Activated T-helper 17 cell treated with anti-CD3 and anti-CD28 coated beads, Interleukin-2, amount 50 U/mL, for 72 hours (primary cell): ENCODE measurements at regions not wholly inside any gene's neighbourhood (a gene's known extent, or its start where the extent isn't known, plus 50 kb on each side); places are given as distances from the start of the nearest gene placed in this dataset.
"Not testable (repeated sequence)": the region's sequence is repeated elsewhere in the genome, so short reads cannot be mapped to it uniquely, and the experiment has no call there.

Experiments
- ATAC-seq: fragments of 150-1000 bp; cut with Tn5 transposase; replicated peaks from 2 replicates; pipeline ENCODE4 v1.10.0; 2021; ENCODE audit warnings: mild to moderate bottlenecking, moderate library complexity
- H3K27ac Mint-ChIP-seq: one replicate; pipeline ENCODE4 v1.8.0; 2022; ENCODE audit warnings: mixed read lengths
- H3K27me3 Mint-ChIP-seq: one replicate; pipeline ENCODE4 v1.8.0; 2022; ENCODE audit warnings: mixed read lengths
- H3K36me3 Mint-ChIP-seq: one replicate; pipeline ENCODE4 v1.8.0; 2022; ENCODE audit warnings: low read depth, mild to moderate bottlenecking, mixed read lengths
- H3K4me1 Mint-ChIP-seq: one replicate; pipeline ENCODE4 v1.8.0; 2022; ENCODE audit warnings: mixed read lengths
- H3K4me3 Mint-ChIP-seq: one replicate; pipeline ENCODE4 v1.8.0; 2022; ENCODE audit warnings: mild to moderate bottlenecking, mixed read lengths
- H3K9me3 Mint-ChIP-seq: one replicate; pipeline ENCODE4 v1.8.0; 2022; ENCODE audit warnings: mixed read lengths

- Mint-ChIP-seq H3K27me3 (peaks cover 38% of the 10 kb centered on the region), H3K4me1 (no peaks in the 10 kb centered on the region), H3K27ac (no peak overlapping the region), H3K9me3 (peaks cover 1% of the 10 kb centered on the region), H3K36me3 (no peaks in the 10 kb centered on the region), H3K4me3 (no peak overlapping the region)
- ATAC-seq = no peak
Observed at GRCh38 chr12:3381059-3382047, 109.7 kb upstream of the PRMT8 start.

- no peak for ATAC-seq
- H3K4me1 Mint-ChIP-seq = no peaks in the 10 kb centered on the region
Observed at GRCh38 chr12:3389986-3390385, 101.0 kb upstream of the PRMT8 start.

GRCh38 chr12:3397596-3397995 is 93.4 kb upstream of the PRMT8 start:
- not testable (repeated sequence) for H3K36me3 Mint-ChIP-seq, H3K27ac Mint-ChIP-seq, ATAC-seq, H3K4me1 Mint-ChIP-seq, H3K4me3 Mint-ChIP-seq, H3K9me3 Mint-ChIP-seq
- peaks cover 22% of the 10 kb centered on the region for H3K27me3 Mint-ChIP-seq

More at GRCh38 chr12:3389986-3390385, 101.0 kb upstream of the PRMT8 start:
- H3K27ac Mint-ChIP-seq = no peak overlapping the region
- H3K4me3 Mint-ChIP-seq = no peak overlapping the region
- peaks cover 36% of the 10 kb centered on the region for H3K27me3 Mint-ChIP-seq
- no peaks in the 10 kb centered on the region for H3K36me3 Mint-ChIP-seq
- peaks cover 3% of the 10 kb centered on the region for H3K9me3 Mint-ChIP-seq

GRCh38 chr12:3398196-3398789 is 92.7 kb upstream of the PRMT8 start:
- ATAC-seq = peak; percentile 35
- H3K9me3 Mint-ChIP-seq = no peaks in the 10 kb centered on the region
- H3K4me1 Mint-ChIP-seq = no peaks in the 10 kb centered on the region

DNA sequence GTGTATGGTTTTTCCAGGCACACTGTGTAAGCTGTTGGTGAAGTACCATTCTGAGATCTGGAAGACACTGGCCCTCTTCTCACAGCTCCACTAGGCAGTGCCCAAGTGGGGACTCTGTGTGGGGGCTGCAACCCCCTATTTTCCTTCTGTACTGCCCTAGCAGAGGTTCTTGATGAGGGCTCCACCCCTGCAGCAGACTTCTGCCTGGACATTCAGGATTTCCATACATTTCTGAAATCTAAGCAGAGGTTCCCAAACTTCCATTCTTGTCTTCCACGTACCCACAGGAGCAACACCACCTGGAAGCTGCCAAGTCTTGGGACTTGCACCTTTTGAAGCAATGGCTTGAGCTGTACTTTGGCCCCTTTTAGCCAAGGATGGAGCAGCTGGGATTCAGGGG is 85.2 kb upstream of the PRMT8 start:
- no peaks in the 10 kb centered on the region for H3K36me3 Mint-ChIP-seq
- H3K27ac Mint-ChIP-seq = no peak overlapping the region
- peaks cover 4% of the 10 kb centered on the region for H3K27me3 Mint-ChIP-seq
- H3K4me3 Mint-ChIP-seq = no peak overlapping the region
- no peaks in the 10 kb centered on the region for H3K4me1 Mint-ChIP-seq
- peaks cover 30% of the 10 kb centered on the region for H3K9me3 Mint-ChIP-seq
- no peak for ATAC-seq

More at GRCh38 chr12:3398196-3398789, 92.7 kb upstream of the PRMT8 start:
- Mint-ChIP-seq H3K27ac (no peak overlapping the region), H3K4me3 (no peak overlapping the region), H3K27me3 (peaks cover 26% of the 10 kb centered on the region), H3K36me3 (no peaks in the 10 kb centered on the region)

DNA sequence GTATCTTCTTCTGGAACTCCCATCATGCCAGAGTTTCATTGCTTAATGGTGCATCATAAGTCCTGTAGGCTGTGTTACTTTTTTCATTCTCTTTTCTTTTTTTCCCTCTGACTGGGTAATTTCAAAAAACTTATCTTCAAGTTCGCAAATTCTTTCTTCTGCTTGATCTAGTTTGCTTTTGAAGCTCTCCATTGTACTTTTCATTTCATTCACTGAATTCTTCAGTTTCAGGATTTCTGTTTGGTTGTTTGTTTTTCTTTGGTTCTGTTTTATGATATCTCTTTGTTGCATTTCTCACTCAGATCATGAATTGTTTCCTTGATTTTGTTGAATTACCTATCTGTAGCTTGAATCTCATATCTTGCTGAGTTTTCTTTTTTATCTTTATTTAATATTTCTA is 83.3 kb upstream of the PRMT8 start:
- Mint-ChIP-seq H3K27me3 (peaks cover 4% of the 10 kb centered on the region), H3K27ac (no peak overlapping the region), H3K4me1 (no peaks in the 10 kb centered on the region), H3K9me3 (peaks cover 30% of the 10 kb centered on the region), H3K4me3 (no peak overlapping the region), H3K36me3 (no peaks in the 10 kb centered on the region)
- no peak for ATAC-seq

DNA sequence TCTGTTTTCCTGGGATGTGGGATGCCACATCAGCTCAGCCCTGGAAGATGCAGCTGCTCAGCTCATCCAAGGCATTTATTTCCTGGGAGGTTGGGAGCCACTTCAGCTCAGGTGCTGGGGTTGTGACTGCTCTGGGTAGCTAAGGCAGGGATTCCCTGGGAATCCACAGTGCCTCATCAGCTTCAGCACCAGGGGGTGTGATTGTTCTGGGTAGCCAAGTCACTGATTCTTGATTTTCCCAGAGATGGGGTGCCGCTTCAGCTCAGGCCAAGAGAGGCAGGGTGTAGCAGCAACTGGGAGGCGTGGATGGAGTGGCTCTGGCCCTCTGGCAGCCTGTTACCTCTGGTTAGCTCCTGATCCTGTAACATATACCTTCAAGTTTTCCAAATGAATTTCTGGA is 81.3 kb upstream of the PRMT8 start:
- peaks cover 27% of the 10 kb centered on the region for H3K9me3 Mint-ChIP-seq
- no peaks in the 10 kb centered on the region for H3K36me3 Mint-ChIP-seq
- no peak for ATAC-seq
- no peak overlapping the region for H3K27ac Mint-ChIP-seq
- H3K4me3 Mint-ChIP-seq = no peak overlapping the region
- no peaks in the 10 kb centered on the region for H3K4me1 Mint-ChIP-seq
- peaks cover 11% of the 10 kb centered on the region for H3K27me3 Mint-ChIP-seq

DNA sequence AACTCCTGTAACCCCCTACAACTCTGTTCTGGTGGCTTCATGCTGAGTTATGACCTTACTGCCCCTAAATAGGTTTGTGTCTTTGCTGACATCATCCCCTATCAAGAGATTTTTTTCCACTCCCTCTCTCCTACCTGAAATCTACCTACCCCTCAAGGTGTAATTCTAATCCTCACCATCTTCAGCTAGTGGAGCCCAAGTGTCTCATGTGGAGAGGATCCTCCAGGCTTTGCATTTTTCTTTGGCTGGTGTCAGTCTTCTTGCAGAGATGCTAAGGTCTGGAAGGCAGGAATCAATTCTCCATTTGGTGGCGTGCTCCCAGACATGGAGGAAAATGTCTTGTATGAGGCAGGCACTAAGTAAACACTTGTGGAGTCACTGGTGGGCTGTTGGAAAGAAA is 74.8 kb upstream of the PRMT8 start:
- no peak for ATAC-seq
- peaks cover 42% of the 10 kb centered on the region for H3K27me3 Mint-ChIP-seq
- no peak overlapping the region for H3K27ac Mint-ChIP-seq
- no peaks in the 10 kb centered on the region for H3K4me1 Mint-ChIP-seq
- no peaks in the 10 kb centered on the region for H3K9me3 Mint-ChIP-seq
- H3K4me3 Mint-ChIP-seq = no peak overlapping the region
- no peaks in the 10 kb centered on the region for H3K36me3 Mint-ChIP-seq

DNA sequence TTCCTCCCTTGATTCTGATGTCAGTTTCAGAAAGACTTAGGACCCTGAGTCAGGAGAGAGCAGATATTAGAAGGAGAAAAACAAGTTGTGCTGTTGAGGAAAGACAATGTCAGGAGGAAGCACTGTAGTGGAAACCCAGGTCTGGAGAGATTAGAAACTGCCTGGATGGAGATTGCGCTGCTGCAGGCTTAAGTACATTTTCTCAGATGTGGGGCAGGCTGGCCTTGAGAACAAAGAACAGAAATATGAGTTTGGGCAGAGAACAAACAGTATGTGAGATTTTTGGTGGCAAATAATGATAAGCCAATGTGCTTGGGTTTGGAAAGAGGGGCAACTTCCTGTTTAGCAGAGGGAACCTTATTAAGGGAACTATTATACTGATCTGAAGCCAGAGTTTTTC is 74.3 kb upstream of the PRMT8 start:
- H3K9me3 Mint-ChIP-seq = no peaks in the 10 kb centered on the region
- H3K4me3 Mint-ChIP-seq = no peak overlapping the region
- H3K4me1 Mint-ChIP-seq = no peaks in the 10 kb centered on the region
- no peak overlapping the region for H3K27ac Mint-ChIP-seq
- ATAC-seq = no peak
- no peaks in the 10 kb centered on the region for H3K36me3 Mint-ChIP-seq
- H3K27me3 Mint-ChIP-seq = peaks cover 42% of the 10 kb centered on the region

DNA sequence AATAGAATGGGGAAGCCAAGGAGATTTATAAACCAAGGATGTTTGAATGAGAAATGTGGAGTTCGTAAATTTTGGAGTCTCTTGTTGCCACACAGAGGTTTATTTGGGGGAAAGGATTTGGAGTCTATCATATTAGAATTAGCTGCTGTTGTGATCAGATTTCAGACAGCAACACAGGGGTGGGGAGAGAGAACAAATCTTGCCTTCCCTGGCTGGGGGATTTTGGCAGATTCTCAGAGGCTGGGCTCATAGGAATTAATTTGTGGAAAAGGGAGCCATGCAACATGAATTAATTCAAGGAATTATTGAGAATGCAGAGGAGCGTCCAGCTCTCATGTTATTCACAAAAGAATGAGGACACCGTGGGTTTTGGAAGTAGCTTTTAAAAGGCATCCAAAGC is 73.9 kb upstream of the PRMT8 start:
- Mint-ChIP-seq H3K27ac (no peak overlapping the region), H3K9me3 (no peaks in the 10 kb centered on the region), H3K36me3 (no peaks in the 10 kb centered on the region), H3K27me3 (peaks cover 42% of the 10 kb centered on the region), H3K4me3 (no peak overlapping the region), H3K4me1 (no peaks in the 10 kb centered on the region)
- ATAC-seq = no peak

DNA sequence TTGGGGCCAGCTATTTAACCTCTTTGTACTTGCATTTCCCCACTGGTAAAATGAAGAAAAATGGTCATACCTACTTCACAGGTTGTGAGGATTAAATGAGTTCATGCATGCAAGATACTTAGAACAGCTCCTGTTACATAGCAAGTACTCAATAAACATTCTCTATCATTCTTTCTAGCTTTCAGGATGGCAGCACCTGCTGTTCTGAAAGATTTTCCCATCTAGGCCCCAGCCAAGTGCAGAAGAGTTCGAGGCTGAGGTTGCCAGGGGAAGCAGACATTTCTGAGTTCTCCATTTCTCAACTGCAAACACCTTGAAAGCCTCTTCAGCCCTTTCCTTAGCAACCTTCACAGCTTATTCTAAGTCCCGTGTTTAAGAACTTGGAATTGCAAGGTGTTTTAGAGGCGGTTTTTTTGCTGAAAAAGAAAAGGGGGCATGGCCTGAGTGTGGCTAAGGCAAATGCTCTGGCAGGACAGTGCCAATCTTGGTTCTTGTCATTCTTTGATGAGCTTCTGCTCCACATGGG is 73.0 kb upstream of the PRMT8 start:
- peaks cover 42% of the 10 kb centered on the region for H3K27me3 Mint-ChIP-seq
- no peak overlapping the region for H3K27ac Mint-ChIP-seq
- no peaks in the 10 kb centered on the region for H3K9me3 Mint-ChIP-seq
- ATAC-seq = no peak
- no peaks in the 10 kb centered on the region for H3K36me3 Mint-ChIP-seq
- H3K4me1 Mint-ChIP-seq = no peaks in the 10 kb centered on the region
- no peak overlapping the region for H3K4me3 Mint-ChIP-seq

- H3K36me3 Mint-ChIP-seq = no peaks in the 10 kb centered on the region
- H3K27me3 Mint-ChIP-seq = peaks cover 37% of the 10 kb centered on the region
- no peak overlapping the region for H3K27ac Mint-ChIP-seq
- H3K4me3 Mint-ChIP-seq = no peak overlapping the region
- H3K4me1 Mint-ChIP-seq = no peaks in the 10 kb centered on the region
- no peak for ATAC-seq
- H3K9me3 Mint-ChIP-seq = no peaks in the 10 kb centered on the region
Observed at GRCh38 chr12:3418609-3419390, 72.2 kb upstream of the PRMT8 start.

DNA sequence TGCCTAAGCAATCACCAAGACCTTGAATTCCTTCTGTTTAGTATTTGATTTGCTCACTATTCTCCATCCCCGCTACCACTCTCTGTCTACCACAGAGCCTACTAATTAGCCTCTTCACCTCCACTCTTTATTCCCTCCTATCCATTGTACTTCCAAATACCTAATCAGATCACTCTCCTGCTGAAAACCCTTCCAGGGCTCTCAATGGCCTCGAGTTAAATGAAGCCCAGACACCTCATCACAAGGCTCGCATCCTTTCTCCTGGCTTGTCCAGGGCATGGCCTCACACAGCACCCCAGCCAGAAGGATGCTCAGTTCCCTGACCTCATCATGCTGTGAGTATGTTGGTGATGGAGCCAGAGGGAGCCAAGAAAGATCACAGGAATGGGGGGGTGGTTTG is 71.4 kb upstream of the PRMT8 start:
- Mint-ChIP-seq H3K27me3 (peaks cover 33% of the 10 kb centered on the region), H3K4me3 (no peak overlapping the region), H3K9me3 (no peaks in the 10 kb centered on the region), H3K27ac (no peak overlapping the region), H3K36me3 (no peaks in the 10 kb centered on the region), H3K4me1 (no peaks in the 10 kb centered on the region)
- no peak for ATAC-seq

DNA sequence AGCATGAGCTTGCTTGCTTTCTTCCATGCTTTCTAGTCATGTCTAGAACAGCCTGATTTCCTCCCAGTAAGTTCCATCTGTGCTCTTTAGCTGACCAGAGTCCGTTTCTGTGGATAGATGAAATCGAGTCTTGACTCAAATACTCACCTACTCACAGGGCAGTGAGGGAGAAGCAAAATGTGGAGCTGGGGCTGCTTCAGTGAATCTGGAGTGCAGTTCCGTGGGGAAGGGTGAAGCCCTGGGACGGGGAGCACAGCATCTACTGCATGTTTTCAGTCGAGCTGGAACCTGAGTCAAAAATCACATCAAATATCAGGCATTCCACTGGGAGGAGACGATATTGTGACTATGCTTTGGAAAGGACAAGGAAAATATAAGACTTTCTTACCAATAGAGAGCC is 70.3 kb upstream of the PRMT8 start:
- no peak for ATAC-seq
- Mint-ChIP-seq H3K27me3 (peaks cover 26% of the 10 kb centered on the region), H3K4me1 (no peaks in the 10 kb centered on the region), H3K36me3 (no peaks in the 10 kb centered on the region), H3K4me3 (no peak overlapping the region), H3K27ac (no peak overlapping the region), H3K9me3 (no peaks in the 10 kb centered on the region)
